Urinary bladder (tissue), 3 donors: ENCODE measurements at regions not wholly inside any gene's neighbourhood (a gene's known extent, or its start where the extent isn't known, plus 50 kb on each side); places are given as distances from the start of the nearest gene placed in this dataset.
"Not testable (repeated sequence)": the region's sequence is repeated elsewhere in the genome, so short reads cannot be mapped to it uniquely, and the experiment has no call there.

Source experiments
- DNase-seq: peaks from one replicate; pipeline ENCODE4 v3.0.0-alpha.2; 2015; ENCODE audit errors: extremely low spot score
- H3K27ac ChIP-seq: one replicate; pipeline ENCODE4 v1.5.1; 2013; ENCODE audit warnings: low read depth, mild to moderate bottlenecking, moderate library complexity
- H3K36me3 ChIP-seq: one replicate; pipeline ENCODE4 v1.6.1; 2013; ENCODE audit warnings: mild to moderate bottlenecking, moderate library complexity; ENCODE audit not compliant: insufficient read depth
- H3K4me1 ChIP-seq: one replicate; pipeline ENCODE4 v1.6.1; 2013; ENCODE audit warnings: mild to moderate bottlenecking, moderate library complexity; ENCODE audit not compliant: insufficient read depth
- H3K4me3 ChIP-seq: one replicate; pipeline ENCODE4 v1.5.1; 2013; ENCODE audit warnings: low read depth, low read length
- WGBS: extraction: QIAGEN DNeasy Blood & Tissue Kit; methylation state at CpG from one replicate; pipeline ENCODE4 v1.1.7; 2013; 5-methylcytosine and 5-hydroxymethylcytosine counted together
- donor health status: healthy with polysubstance abuse.
- donor health status: healthy.

GRCh38 chr9:1171546-1171945 lies 121.4 kb downstream of the DMRT2 start:
- H3K4me1 ChIP-seq = no peaks in the 10 kb centered on the region
- WGBS = 63% methylated on average over 5 of the region's 5 CpGs
- no peak overlapping the region for H3K4me3 ChIP-seq
- H3K27ac ChIP-seq = no peak overlapping the region
- no peak for DNase-seq
- H3K36me3 ChIP-seq = no peaks in the 10 kb centered on the region

- WGBS = 20% methylated on average over 3 of the region's 3 CpGs
- Histone ChIP-seq H3K4me3 (no peak overlapping the region), H3K27ac (no peak overlapping the region), H3K36me3 (no peaks in the 10 kb centered on the region), H3K4me1 (no peaks in the 10 kb centered on the region)
- no peak for DNase-seq
These were observed 123.1 kb downstream of the DMRT2 start for GRCh38 chr9:1173211-1173610.

- no peaks in the 10 kb centered on the region for H3K36me3 ChIP-seq
- H3K27ac ChIP-seq = no peak overlapping the region
- no peaks in the 10 kb centered on the region for H3K4me1 ChIP-seq
- WGBS = 25% methylated on average over 6 of the region's 6 CpGs
- no peak overlapping the region for H3K4me3 ChIP-seq
- no peak for DNase-seq
These were observed 123.8 kb downstream of the DMRT2 start for GRCh38 chr9:1173993-1174392.

GRCh38 chr9:1179366-1179765 lies 129.2 kb downstream of the DMRT2 start:
- Histone ChIP-seq H3K36me3 (no peaks in the 10 kb centered on the region), H3K4me1 (no peaks in the 10 kb centered on the region), H3K4me3 (no peak overlapping the region), H3K27ac (no peak overlapping the region)
- no peak for DNase-seq
- WGBS = 41% methylated on average over 2 of the region's 2 CpGs

GRCh38 chr9:1184146-1184545 lies 134.0 kb downstream of the DMRT2 start:
- Histone ChIP-seq H3K4me1 (no peaks in the 10 kb centered on the region), H3K27ac (no peak overlapping the region), H3K4me3 (no peak overlapping the region), H3K36me3 (no peaks in the 10 kb centered on the region)
- DNase-seq = no peak

GRCh38 chr9:1187137-1187536 lies 137.0 kb downstream of the DMRT2 start:
- H3K4me3 ChIP-seq, H3K27ac ChIP-seq, DNase-seq, H3K4me1 ChIP-seq, H3K36me3 ChIP-seq: not testable (repeated sequence)
- WGBS = 84% methylated on average over 9 of the region's 9 CpGs

GRCh38 chr9:1195636-1196035 lies 145.5 kb downstream of the DMRT2 start:
- H3K36me3 ChIP-seq, H3K27ac ChIP-seq, H3K4me1 ChIP-seq, DNase-seq, H3K4me3 ChIP-seq: not testable (repeated sequence)
- WGBS = 69% methylated on average over 5 of the region's 5 CpGs

GRCh38 chr9:1198085-1198484 lies 147.9 kb downstream of the DMRT2 start:
- Histone ChIP-seq H3K4me3 (no peak overlapping the region), H3K4me1 (no peaks in the 10 kb centered on the region), H3K27ac (no peak overlapping the region), H3K36me3 (no peaks in the 10 kb centered on the region)
- peak; percentile 21 for DNase-seq
- WGBS = 93% methylated on average over 1 of the region's 1 CpG

GRCh38 chr9:1200847-1201251 lies 150.7 kb downstream of the DMRT2 start:
- Histone ChIP-seq H3K36me3 (no peaks in the 10 kb centered on the region), H3K4me1 (no peaks in the 10 kb centered on the region), H3K27ac (no peak overlapping the region), H3K4me3 (no peak overlapping the region)
- no peak for DNase-seq
- 30% methylated on average over 3 of the region's 3 CpGs for WGBS

- H3K4me3 ChIP-seq = no peak overlapping the region
- DNase-seq = no peak
- 55% methylated on average over 2 of the region's 2 CpGs for WGBS
- H3K4me1 ChIP-seq = no peaks in the 10 kb centered on the region
- H3K36me3 ChIP-seq = no peaks in the 10 kb centered on the region
- no peak overlapping the region for H3K27ac ChIP-seq
These were observed 151.1 kb downstream of the DMRT2 start for GRCh38 chr9:1201262-1201661.

- Histone ChIP-seq H3K36me3 (no peaks in the 10 kb centered on the region), H3K27ac (no peak overlapping the region), H3K4me1 (no peaks in the 10 kb centered on the region), H3K4me3 (no peak overlapping the region)
- 72% methylated on average over 8 of the region's 8 CpGs for WGBS
- DNase-seq = no peak
These were observed 151.7 kb downstream of the DMRT2 start for GRCh38 chr9:1201901-1202300.

GRCh38 chr9:1202512-1203280 lies 152.5 kb downstream of the DMRT2 start:
- DNase-seq = no peak
- WGBS = 71% methylated on average over 3 of the region's 3 CpGs

GRCh38 chr9:1207686-1208085 lies 157.5 kb downstream of the DMRT2 start:
- Histone ChIP-seq H3K27ac (peak overlapping the region; percentile 71), H3K4me1 (no peaks in the 10 kb centered on the region), H3K36me3 (no peaks in the 10 kb centered on the region), H3K4me3 (no peak overlapping the region)
- 29% methylated on average over 3 of the region's 3 CpGs for WGBS
- DNase-seq = no peak

More at GRCh38 chr9:1202512-1203280, 152.5 kb downstream of the DMRT2 start:
- no peak overlapping the region for H3K27ac ChIP-seq
- H3K4me1 ChIP-seq = no peaks in the 10 kb centered on the region
- no peak overlapping the region for H3K4me3 ChIP-seq
- H3K36me3 ChIP-seq = no peaks in the 10 kb centered on the region

- Histone ChIP-seq H3K4me1 (no peaks in the 10 kb centered on the region), H3K36me3 (no peaks in the 10 kb centered on the region), H3K4me3 (no peak overlapping the region), H3K27ac (peak overlapping the region; percentile 71)
- DNase-seq = no peak
- WGBS = 47% methylated on average over 2 of the region's 2 CpGs
These were observed 158.0 kb downstream of the DMRT2 start for GRCh38 chr9:1208157-1208556.

- no peak overlapping the region for H3K27ac ChIP-seq
- H3K4me1 ChIP-seq = no peaks in the 10 kb centered on the region
- no peak for DNase-seq
- no peak overlapping the region for H3K4me3 ChIP-seq
- WGBS = 93% methylated on average over 3 of the region's 3 CpGs
- no peaks in the 10 kb centered on the region for H3K36me3 ChIP-seq
These were observed 160.8 kb downstream of the DMRT2 start for GRCh38 chr9:1210954-1211353.
